ENCODE measurements at regions not wholly inside any gene's neighbourhood (a gene's known extent, or its start where the extent isn't known, plus 50 kb on each side); places are given as distances from the start of the nearest gene placed in this dataset.

DNA sequence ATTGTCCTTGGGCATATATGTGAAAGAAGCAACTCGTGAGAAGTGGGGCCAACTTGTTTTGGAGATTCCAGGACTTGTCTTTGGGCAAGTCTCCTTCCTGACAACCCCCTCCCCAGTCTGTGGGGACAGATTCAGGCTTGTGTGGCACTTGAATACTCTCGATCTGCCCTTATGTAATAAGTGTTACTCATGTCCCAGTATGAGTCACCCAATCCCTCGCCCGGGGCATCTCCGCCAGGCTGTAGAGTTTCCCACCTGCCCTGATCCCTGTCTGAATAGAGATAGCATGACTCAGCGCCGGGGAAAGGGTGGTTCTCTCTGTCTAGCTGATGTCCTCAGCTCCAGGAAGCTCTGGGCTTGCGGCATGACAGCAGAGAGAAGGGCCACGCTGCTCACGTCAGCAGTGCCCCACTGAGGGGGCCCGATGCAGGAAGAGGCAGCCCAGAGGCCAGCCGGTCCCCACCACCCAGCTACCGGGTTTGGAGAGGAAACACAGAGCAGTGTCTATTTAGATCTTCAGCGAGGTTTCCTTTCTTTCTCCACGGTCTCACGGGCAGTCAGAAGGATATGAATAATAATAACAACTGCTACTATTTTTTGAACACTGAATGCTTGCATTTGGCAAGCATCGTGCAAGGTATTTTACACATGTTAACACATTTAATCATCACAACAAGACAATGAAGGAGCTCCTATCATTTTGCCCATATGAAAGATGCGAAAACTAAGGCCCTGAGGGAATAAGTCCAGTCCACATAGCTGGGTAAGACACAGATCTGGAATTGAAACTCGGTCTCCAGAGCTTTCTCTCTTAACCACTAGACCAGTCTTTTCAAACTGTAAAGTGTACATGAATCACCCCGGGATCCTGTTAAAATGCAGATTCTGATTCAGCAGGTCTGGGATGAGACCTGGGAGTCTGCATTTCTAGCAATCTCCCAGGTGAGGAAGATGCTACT is 426.7 kb upstream of the MAF start:
- Mint-ChIP-seq H3K9me3 (ENCODE audit: unreplicated experiment) (no peaks in the 10 kb centered on the region), H3K27ac (ENCODE audit: unreplicated experiment) (no peak overlapping the region), H3K27me3 (ENCODE audit: unreplicated experiment) (no peaks in the 10 kb centered on the region), H3K4me1 (ENCODE audit: unreplicated experiment) (peaks cover 33% of the 10 kb centered on the region), H3K36me3 (ENCODE audit: low read depth, unreplicated experiment) (no peaks in the 10 kb centered on the region), H3K4me3 (ENCODE audit: unreplicated experiment) (no peak overlapping the region)
- TF ChIP-seq, protein P1, sequence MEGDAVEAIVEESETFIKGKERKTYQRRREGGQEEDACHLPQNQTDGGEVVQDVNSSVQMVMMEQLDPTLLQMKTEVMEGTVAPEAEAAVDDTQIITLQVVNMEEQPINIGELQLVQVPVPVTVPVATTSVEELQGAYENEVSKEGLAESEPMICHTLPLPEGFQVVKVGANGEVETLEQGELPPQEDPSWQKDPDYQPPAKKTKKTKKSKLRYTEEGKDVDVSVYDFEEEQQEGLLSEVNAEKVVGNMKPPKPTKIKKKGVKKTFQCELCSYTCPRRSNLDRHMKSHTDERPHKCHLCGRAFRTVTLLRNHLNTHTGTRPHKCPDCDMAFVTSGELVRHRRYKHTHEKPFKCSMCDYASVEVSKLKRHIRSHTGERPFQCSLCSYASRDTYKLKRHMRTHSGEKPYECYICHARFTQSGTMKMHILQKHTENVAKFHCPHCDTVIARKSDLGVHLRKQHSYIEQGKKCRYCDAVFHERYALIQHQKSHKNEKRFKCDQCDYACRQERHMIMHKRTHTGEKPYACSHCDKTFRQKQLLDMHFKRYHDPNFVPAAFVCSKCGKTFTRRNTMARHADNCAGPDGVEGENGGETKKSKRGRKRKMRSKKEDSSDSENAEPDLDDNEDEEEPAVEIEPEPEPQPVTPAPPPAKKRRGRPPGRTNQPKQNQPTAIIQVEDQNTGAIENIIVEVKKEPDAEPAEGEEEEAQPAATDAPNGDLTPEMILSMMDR (IDR thresholded peaks at IDR 0.05; ENCODE audit: unreplicated experiment), result no peak
- DNase-seq (ENCODE audit: low spot score), result peak; percentile 15

DNA sequence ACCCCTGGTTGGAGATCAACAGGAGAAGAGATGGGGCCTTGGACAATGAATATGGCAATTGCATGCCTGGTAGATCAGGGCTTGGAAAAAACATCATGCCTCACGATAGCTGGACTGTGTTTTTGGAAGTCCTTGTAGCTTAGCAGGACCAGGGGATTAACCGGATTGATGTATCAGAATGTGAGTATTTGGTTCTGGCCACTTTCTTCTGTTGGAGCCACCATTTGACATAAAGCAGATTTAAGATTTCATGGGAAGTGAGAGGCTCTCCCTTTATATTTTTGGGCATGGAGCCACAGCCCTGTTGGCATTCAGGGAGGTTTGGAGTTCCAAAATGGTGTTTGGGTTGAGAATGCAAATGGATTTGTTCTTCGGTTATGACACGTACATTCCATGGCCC is 424.7 kb upstream of the MAF start:
- Mint-ChIP-seq H3K27ac (ENCODE audit: unreplicated experiment) (no peak overlapping the region), H3K27me3 (ENCODE audit: unreplicated experiment) (no peaks in the 10 kb centered on the region), H3K36me3 (ENCODE audit: low read depth, unreplicated experiment) (no peaks in the 10 kb centered on the region), H3K9me3 (ENCODE audit: unreplicated experiment) (no peaks in the 10 kb centered on the region), H3K4me3 (ENCODE audit: unreplicated experiment) (no peak overlapping the region), H3K4me1 (ENCODE audit: unreplicated experiment) (peaks cover 33% of the 10 kb centered on the region)
- DNase-seq (ENCODE audit: low spot score), result no peak
- TF ChIP-seq, protein P1 (IDR thresholded peaks at IDR 0.05; ENCODE audit: unreplicated experiment), result no peak

DNA sequence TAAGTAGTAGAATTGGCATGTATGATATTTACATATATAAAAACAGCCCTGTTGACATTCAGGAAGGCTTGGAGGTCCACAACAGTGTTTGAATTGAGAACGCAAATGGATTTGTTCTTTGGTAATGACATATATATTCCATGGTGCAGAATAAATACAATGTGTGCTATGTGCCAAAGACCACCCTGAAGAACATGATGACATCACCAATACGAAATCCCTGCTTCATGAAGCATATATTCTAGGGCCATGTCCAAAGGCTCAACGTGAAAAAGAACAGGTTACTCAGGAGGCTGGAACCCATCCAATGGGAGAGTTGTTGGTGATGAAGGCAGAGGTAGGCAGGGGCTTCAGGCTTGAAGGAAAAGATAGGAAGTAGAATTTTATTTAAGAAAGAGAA is 423.9 kb upstream of the MAF start:
- TF ChIP-seq, protein P1 (IDR thresholded peaks at IDR 0.05; ENCODE audit: unreplicated experiment), result no peak
- Mint-ChIP-seq H3K4me1 (ENCODE audit: unreplicated experiment) (peaks cover 33% of the 10 kb centered on the region), H3K36me3 (ENCODE audit: low read depth, unreplicated experiment) (no peaks in the 10 kb centered on the region), H3K27ac (ENCODE audit: unreplicated experiment) (no peak overlapping the region), H3K27me3 (ENCODE audit: unreplicated experiment) (no peaks in the 10 kb centered on the region), H3K4me3 (ENCODE audit: unreplicated experiment) (no peak overlapping the region), H3K9me3 (ENCODE audit: unreplicated experiment) (no peaks in the 10 kb centered on the region)
- DNase-seq (ENCODE audit: low spot score), result no peak

DNA sequence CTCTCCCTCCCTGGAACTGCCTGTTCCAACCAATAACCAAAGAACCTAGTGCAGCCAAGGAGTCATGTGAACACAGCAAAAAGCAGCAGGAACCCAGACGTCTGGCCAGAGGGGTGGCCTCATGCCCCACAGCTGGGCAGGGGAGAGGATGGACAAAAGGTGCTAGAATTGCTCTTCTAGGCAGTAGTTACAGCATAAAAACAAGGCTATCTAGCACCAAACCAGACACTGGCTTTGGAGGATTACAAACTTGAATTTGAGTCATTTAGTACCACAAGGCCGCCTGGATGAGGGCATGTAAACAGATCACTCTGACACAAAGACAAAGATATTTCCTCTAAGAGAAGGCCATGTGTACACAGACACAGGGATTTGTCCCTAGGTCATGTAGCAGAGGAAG is 423.3 kb upstream of the MAF start:
- Mint-ChIP-seq H3K36me3 (ENCODE audit: low read depth, unreplicated experiment) (no peaks in the 10 kb centered on the region), H3K4me3 (ENCODE audit: unreplicated experiment) (no peak overlapping the region), H3K27ac (ENCODE audit: unreplicated experiment) (no peak overlapping the region), H3K4me1 (ENCODE audit: unreplicated experiment) (peaks cover 33% of the 10 kb centered on the region), H3K27me3 (ENCODE audit: unreplicated experiment) (no peaks in the 10 kb centered on the region), H3K9me3 (ENCODE audit: unreplicated experiment) (no peaks in the 10 kb centered on the region)
- DNase-seq (ENCODE audit: low spot score), result no peak
- TF ChIP-seq, protein P1 (IDR thresholded peaks at IDR 0.05; ENCODE audit: unreplicated experiment), result no peak

DNA sequence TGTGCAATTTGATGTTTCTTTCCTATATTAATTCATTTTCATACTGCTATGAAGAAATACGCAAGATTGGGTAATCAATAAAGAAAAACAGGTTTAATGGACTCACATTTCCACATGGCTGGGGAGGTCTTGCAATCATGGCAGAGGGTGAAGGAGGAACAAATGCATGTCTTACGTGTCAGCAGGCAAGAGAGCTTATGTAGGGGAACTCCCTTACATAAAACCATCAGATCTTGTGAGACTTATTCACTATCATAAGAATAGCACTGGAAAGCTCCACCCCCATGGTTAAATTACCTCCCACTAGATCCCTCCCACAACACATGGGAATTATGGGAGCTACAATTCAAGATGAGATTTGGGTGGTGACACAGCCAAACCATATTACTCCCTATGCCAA is 418.9 kb upstream of the MAF start:
- H3K9me3 Mint-ChIP-seq (ENCODE audit: unreplicated experiment), result no peaks in the 10 kb centered on the region
- peaks cover 20% of the 10 kb centered on the region for H3K4me1 Mint-ChIP-seq (ENCODE audit: unreplicated experiment)
- H3K36me3 Mint-ChIP-seq (ENCODE audit: low read depth, unreplicated experiment), result no peaks in the 10 kb centered on the region
- TF ChIP-seq, protein P1 (IDR thresholded peaks at IDR 0.05; ENCODE audit: unreplicated experiment), result no peak
- no peak for DNase-seq (ENCODE audit: low spot score)
- no peak overlapping the region for H3K4me3 Mint-ChIP-seq (ENCODE audit: unreplicated experiment)
- no peaks in the 10 kb centered on the region for H3K27me3 Mint-ChIP-seq (ENCODE audit: unreplicated experiment)
- no peak overlapping the region for H3K27ac Mint-ChIP-seq (ENCODE audit: unreplicated experiment)

All from endothelial cell (in vitro differentiated cells).